ENCODE measurements at regions not wholly inside any gene's neighbourhood (a gene's known extent, or its start where the extent isn't known, plus 50 kb on each side); places are given as distances from the start of the nearest gene placed in this dataset.

DNA sequence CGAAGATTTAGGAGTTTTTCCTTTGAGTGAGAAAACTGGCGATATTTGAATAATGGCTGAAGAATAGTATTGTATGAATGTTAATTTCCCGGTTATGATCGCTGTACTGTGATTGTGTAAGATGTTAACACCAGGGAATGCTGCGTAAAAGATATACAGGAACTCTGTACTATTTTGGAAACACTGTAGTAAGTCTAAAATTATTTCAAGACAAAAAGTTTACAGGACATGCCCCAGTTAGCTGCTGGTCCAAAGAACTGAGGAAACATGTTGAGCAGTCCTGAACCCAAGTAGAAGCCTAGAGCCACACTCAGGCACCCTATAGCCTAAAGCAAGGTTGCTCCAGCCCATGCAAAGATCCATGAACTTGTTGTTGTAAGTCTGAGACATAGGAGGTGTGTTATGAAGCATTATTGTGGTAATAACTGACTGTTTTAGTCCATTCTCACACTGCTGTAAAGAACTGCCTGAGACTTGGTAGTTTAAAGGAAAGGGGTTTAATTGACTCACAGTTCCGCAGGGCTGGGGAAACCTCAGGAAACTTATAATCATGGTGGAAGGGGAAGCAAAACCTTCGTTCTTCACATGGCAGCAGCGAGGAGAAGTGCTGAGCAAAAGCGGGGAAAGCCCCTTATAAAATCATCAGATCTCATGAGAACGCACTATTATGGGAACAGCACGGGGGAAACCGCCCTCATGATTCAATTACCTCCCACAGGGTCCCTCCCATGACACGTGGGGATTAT is 99.8 kb upstream of the RESF1 start:
- TF ChIP-seq, protein P1, sequence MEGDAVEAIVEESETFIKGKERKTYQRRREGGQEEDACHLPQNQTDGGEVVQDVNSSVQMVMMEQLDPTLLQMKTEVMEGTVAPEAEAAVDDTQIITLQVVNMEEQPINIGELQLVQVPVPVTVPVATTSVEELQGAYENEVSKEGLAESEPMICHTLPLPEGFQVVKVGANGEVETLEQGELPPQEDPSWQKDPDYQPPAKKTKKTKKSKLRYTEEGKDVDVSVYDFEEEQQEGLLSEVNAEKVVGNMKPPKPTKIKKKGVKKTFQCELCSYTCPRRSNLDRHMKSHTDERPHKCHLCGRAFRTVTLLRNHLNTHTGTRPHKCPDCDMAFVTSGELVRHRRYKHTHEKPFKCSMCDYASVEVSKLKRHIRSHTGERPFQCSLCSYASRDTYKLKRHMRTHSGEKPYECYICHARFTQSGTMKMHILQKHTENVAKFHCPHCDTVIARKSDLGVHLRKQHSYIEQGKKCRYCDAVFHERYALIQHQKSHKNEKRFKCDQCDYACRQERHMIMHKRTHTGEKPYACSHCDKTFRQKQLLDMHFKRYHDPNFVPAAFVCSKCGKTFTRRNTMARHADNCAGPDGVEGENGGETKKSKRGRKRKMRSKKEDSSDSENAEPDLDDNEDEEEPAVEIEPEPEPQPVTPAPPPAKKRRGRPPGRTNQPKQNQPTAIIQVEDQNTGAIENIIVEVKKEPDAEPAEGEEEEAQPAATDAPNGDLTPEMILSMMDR (IDR thresholded peaks at IDR 0.05) = no peak
- no peak for TF ChIP-seq POLR2AphosphoS5 (IDR thresholded peaks at IDR 0.05)

Measured in upper lobe of left lung (tissue), 4 donors.